T-helper 1 cell treated with Interleukin-12 subunit alpha and Interleukin-12 subunit beta and Interleukin-4 antibody, amounts not matched to agents 30 ng/mL and 1 ng/mL, for 36 hours (primary cell): ENCODE measurements at regions not wholly inside any gene's neighbourhood (a gene's known extent, or its start where the extent isn't known, plus 50 kb on each side); places are given as distances from the start of the nearest gene placed in this dataset.

Experiments
- intact Hi-C: fragments of 100-400 bp; cut with micrococcal nuclease; formaldehyde crosslinking; loops from one replicate; pipeline ENCODE4 v1.15.1; 2024

DNA sequence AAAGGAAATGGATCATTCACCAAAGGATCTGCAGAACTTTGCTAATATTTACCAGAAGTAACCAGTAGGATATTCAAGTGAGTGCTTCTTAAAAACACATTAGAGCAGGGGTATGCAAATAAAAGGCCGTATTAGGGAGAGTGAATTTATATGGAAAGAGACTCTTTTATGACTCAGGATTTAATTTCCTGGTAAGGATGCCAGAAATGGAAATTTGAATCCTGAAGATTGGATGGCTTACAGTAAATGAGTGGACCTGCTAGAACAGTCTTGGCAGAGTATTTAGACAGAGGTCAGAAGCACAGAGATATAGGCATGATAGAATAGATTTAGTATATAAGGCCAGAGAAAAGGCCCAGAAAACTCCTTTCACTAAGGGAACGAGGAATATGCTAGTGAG lies 201.6 kb downstream of the SLITRK5 start:
- intact Hi-C loops = no loop called here

DNA sequence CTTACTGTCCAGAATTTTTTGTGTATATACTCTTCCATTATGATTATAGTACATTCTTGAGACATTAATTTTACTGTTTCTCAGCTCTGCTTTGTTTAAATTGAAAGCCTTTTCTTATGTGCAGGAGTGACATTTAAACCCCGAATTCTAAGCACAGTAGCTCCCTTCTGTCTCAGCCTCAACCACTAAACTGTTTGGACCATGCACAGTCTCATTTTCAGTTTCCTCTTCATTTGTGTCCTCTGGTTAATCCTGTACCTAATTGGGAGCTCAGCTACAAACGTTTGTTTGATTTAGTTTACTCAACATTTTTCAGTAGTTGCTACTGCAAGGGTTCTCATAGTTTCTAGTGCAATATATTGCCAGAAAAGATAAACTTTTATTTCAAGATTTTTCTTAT lies 206.3 kb downstream of the SLITRK5 start:
- intact Hi-C loops = no loop called here

DNA sequence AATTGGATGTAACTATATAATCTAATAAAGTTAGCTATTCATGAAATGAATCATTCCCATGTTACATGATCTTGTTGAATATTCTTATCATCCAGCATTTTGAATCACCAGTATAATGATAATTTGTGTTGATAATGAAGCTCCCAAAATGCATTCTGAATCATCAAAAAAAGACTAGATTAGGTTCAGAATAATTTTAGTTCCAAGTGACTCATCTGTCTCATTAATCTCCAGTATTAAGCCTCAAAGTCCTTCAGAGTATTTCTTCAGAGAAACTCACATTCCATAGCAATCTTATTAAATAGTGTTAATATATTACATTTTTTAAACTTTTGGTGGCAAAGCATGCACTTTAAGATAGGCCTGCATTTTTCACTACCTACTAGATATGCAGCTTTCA lies 207.5 kb downstream of the SLITRK5 start:
- intact Hi-C loops = no loop called here

DNA sequence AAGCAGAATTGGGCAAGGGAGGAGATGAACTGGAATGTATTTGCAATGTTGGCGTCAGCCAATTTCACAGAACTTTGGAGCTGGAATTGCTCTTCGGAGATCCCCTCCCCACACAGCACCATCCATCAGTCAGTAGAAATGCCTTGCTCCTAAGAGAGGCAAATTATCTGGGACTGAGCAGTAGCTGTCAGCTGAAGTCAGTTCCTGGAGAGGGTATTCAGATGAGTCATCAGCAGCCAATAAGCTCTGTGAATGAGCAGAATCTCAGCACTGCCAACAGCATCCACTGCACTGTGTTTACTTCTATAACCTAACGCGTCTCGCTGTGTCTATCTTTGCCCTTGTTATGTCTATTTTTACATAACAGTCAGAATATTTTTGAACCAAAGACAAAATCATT lies 213.7 kb downstream of the SLITRK5 start:
- intact Hi-C loops = no loop called here

DNA sequence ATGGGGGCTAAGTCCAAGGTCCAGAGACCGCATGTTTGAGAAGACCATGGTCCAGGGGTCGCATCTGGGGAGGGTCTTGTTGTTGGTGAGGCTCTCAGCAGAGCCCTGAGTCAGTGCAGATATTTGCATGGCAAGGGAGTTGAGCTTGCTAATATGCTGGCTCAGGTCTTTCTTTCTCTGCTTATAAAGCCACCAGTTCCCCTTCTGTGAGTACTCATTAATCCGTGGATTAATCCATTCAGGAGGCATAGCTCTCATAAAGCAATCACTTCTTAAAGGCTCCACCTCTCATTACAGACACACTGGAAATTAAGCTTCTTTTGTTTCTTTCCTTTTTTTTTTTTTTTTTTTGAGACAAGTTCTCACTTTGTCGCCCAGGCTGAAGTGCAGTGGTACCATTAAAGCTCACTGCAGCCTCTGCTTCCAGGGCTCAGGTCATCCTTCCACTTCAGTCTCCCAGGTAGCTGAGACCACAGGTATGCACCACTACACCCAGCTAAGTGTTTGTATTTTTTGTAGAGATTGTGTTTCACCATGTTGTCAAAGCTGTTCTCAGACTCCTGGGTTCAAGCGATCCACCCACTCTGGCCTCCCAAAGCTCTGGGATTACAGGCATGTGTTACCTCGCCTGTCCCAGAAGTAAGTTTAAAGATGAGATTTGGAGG lies 216.4 kb downstream of the SLITRK5 start:
- intact Hi-C loops = no loop called here

DNA sequence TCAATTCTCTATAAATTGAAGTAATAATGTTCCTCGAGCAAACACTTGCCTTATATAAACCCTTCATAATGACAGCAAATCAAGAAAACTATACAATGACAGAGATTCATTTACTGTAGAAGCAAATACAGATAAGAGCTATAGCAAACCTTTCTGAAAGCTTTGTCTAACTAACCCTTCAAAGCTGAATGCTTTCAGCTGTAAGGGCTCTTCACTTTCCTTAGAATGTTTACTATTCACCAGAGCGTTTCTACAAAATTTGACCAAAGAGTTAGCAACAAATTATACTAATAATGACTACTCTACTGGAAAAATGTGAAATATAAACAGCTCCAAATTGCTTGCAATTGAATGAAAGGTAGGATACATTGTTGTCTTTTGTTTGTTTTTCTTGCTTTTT lies 218.1 kb downstream of the SLITRK5 start:
- intact Hi-C loops = no loop called here

DNA sequence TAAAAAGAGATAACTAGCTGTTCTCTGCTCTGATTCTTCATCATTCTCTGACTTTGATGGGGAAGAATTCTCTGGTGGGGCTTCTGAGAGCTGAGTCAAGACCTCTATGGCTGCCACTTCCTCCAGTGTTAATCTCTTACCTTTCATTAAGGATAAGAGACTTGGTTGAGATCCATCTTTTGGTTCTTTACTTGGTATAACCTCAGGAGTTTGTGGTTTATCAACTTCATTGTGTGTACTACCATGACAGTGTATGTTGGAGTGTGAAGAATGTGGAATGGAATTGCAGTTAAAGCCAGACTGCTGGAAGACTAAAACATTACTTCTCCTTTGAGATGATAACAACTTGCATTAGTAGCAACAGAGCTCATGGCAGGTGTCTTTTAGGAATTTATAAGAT lies 222.0 kb downstream of the SLITRK5 start:
- intact Hi-C loops = no loop called here

DNA sequence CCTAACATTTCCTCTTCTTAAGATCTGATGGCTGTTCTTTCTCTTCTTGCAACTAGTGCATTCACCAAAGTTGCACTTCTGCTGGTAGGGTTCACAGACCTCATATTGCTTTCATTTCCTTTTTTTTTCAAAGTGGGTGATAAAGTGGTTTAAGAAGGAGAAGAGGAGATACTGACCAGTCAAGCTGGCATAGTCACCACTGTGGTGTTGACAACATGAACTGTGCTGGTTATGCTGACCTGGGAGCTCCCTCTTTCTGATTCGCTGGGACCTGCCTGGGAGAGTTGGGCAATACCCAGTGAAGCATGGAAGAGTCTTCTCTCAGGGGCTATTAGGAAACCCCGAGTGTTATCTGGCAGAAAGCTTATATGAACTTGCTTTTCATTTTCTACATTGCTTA lies 222.9 kb downstream of the SLITRK5 start:
- intact Hi-C loops = no loop called here

DNA sequence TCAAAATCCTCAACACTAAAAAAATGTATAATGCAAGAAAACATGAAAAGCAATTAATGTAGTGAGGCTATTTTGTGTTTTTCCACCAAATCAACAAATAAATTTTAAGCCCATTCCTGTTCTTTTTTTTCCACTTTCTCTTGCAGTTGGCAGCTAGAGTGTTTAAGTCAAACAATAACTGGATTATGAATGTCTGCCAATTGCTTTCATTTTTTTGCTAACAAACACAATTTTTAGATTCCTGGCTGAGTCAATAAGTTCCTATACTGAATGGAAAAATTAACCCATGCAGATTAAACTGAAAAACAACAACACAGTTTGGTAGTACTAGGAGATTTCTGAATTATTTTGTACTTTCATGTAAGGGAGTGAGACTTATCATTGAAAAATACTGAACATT lies 232.4 kb downstream of the SLITRK5 start:
- intact Hi-C loops = no loop called here

DNA sequence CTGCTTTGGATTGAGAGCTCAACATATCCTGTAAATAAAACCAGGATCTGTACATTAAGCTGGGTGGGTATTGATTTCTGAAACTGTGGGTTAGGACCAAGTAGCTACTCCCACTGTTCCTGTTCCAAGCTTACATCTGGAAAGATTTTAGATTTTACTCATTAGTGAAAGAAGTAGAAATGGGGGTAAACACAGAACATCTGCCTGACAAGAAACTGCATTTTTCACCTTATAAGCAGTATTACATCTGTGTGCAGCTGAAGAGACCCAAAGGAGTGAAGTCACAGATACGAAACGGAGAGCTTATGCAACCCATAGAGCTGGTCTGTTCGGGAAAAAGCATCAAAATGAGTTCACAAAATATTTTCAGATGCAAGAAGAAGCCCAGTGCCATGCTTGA lies 235.2 kb downstream of the SLITRK5 start:
- intact Hi-C loops = no loop called here

DNA sequence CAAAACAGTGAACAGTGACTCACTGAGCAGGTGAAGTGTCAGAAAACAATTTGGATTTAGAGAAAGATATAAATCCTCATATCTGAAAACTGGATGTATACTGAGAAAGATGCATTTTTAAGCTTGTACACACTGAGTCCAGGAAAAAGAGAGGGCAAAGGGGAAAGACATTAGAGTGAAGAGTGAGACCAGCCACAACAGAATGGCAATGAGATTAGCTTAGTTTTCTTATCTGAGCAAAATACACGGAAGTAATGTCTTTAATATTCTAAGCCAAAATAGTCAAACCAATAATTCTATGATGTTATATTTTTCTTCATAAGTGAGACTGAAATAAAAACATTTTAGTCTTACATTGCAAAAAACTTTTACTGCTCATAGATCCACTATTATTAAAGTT lies 236.0 kb downstream of the SLITRK5 start:
- intact Hi-C loops = no loop called here

DNA sequence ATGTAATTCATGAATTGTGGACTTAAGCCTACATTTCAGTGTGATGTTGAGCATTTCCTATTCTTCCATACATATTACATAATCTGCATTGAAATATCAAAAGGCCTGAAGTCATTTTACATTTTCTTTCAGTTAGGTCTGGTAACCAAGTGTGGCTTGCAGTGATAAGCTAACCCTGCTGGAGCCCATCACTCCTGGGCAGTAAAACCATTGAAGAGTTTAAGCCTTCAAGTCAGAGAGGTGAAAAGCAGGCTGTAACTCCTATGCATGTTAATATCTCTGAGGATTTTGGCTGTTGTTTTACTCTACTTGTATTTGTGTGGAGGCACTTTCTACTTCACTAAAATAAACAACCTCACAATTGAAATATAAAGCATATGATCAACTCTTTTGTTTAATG lies 248.8 kb downstream of the SLITRK5 start:
- intact Hi-C loops = no loop called here

DNA sequence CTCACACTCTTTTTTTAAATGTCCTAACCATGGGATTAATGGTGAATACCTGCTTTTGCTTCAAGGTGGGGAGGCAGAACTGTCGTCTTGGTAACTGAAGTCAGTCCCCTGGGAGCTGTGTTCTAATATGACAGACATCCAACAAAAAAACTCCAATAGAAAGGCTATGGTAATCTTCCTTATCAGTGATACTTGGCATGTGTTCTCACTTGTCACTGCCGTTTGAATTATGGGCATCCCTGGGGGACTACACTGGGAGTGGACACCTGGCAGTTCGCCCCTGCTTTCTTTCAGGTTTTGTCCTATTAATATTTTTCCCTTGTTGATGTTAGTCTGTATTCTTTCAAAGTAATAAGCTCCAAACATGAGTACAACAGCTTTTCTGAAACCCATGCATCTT lies 252.6 kb downstream of the SLITRK5 start:
- intact Hi-C loops = no loop called here

DNA sequence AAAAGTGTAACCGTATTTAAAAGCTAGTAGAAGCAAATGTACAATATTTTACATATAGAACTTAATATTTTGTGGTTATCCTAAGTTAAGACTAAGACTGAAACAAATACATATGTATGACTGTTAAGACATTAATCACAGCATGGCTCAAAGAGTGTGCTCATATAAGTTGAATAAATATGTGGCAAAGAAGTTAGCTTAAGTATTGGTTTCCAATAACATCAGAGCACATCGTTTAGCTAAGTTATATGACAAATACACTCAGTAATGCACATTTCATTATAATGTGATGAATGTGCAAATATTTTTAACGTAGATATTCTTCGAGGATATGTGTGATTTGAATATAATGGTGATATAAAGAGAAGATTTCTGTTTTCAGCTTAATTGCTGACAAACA lies 253.8 kb downstream of the SLITRK5 start:
- intact Hi-C loops = no loop called here

DNA sequence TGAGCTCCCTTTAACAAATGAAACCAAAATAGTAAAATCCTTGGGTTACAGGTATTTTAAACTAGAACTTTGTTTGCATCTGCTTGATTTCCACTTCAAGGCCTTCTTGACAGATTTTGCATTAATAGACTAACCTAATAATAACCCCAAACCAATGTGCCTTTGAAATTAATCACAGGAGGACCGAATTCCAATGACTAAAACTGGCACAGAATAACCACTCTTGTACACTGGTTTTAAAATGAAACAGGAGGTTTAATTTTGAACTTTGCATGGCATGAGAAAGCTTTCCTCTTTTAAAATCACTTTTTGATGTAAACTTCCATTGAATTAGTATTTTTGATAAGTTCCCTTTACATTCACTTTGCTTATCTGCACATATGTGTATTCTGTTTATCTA lies 269.6 kb downstream of the SLITRK5 start:
- intact Hi-C loops = no loop called here

DNA sequence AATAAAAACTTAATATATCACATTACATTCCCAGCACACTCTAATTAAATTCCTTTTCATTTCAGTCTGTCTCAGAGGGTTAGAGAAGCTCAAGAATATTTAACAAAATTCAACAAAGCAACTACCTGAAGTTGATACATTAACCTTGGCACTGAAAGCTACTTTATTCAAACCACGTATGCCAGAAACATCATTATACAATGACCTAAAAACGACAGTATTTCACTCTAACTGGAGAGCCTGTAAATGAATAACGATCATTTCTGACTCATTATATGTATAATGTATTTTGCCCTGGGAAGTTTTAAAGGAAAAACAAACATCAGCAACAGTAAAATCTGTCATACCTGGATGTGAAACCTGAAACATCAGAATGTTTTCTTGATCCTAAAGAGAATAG lies 270.1 kb downstream of the SLITRK5 start:
- intact Hi-C loops = no loop called here

DNA sequence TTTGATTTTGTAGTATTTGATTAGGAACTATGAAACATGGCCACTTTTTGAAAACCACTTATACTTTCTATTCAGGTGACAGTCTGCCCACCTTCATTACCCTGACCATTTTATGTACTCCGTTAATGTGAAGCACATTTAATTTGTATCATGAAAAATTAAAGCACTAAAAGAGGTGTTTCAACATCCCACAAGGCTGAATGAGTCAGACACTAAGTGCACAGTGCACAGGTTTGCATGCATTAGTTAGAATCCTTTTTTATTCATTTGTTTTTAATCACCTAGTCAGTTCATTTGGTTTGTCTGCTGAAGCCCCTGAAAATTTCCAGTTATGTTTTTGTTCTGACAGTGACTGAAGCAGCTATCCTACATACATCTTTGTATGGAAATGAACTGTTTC lies 271.0 kb downstream of the SLITRK5 start:
- intact Hi-C loops = no loop called here

DNA sequence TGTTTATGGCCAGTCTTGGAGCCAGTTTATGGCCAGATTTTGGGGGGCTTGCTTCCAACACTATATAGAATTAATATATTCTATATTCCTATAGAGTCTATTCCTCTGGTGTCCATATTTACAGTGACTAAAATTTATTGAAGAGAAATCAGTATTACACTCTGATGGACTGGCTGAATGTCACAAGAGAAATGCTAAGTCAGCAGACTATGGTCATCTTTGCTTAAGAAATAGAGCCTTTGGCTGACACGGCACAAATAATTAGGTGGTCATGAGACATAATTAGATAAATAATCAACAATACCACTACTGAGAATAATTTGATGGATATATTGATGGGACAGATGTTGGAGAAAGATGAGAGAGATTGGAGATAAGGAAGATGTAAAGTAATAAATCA lies 272.9 kb downstream of the SLITRK5 start:
- intact Hi-C loops = no loop called here

DNA sequence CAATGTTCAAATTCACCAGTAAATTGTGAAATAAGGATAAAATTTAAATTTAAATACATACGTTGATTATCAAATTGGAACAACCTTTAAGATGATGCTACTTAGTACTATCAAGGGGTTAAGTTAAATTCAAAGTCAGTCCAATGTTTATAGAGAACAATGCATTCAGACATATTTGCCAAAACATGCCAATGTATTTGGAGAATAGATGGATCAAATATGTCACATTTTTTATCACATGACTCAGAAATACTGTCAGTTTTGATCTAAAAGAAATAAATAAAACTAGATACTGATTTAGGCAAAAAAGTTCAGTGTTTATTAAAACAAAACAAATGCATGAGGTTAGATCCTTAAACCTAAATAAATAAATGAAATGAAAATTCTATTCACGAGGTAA lies 281.2 kb downstream of the SLITRK5 start:
- intact Hi-C loops = no loop called here

DNA sequence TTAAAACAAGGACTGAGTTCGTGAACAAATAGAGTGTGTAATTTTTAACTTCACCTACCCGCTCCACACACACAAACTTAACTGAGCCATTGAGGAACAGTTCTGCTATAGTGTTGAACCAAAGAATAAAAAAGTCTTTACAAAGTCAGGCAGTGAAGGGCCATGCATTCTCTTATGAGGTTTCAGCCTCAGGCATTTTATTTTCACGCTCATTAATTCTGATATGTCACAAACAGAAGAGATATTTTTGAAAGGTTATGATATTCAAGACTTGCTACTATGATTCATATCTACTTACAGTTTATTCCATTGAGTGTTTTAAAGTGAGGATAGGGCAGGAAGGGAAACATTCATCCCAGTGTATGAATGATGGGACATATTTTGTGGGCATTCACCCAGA lies 282.2 kb downstream of the SLITRK5 start:
- intact Hi-C loops = no loop called here

DNA sequence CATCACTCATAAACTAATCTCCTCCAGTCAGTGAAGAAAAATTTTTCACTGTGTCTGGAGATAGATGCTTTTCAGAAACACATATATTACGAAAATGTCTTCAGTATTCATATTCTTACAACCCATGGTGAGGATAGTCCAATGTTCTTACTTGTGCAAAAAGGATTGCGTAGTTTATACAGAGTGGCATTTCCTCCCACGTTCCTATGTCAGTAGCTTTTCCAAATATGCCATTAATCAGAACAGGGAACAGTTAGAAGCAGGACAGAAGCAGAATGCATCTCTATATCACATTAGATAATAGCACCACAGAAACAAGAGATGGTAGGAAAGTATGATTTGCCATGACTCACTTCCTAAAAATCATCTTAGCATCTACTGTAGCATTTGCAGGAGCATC lies 282.9 kb downstream of the SLITRK5 start:
- intact Hi-C loops = no loop called here

DNA sequence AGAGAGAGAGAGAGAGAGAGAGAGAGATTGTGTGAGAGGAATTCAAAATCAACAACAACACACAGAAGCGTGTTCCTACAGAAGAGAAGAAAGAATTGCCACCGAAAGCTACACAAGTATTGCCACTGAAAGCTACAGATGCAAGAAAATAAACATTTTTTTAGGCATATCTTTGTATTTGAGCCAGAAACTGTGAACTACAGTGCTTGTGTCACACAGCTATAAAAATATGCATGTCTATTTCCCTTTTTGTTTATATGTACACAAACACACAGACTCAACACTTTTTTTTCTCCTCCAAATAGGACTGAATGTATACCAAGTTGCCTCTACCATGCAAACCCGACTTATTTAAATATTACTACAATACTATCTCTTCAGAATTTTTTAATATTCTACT lies 290.4 kb downstream of the SLITRK5 start:
- intact Hi-C loops = no loop called here

DNA sequence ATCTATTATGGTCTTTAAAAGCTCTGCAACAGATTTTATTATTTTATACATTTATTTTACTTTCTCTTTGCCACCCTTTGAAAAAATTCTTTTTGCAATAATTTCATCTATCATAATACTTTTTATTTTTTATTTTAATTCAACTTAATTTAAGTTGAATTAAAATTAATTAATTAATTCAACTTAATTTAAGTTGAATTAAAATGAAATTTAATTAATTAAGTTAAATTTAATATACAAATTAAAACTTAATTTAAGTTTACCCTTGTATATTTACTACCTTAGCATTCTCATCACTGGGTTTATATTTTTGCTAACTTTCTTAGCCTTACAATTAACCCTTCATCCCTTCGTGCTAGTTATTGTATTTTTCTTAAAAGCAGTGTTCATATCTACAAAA lies 301.4 kb downstream of the SLITRK5 start:
- intact Hi-C loops = no loop called here

DNA sequence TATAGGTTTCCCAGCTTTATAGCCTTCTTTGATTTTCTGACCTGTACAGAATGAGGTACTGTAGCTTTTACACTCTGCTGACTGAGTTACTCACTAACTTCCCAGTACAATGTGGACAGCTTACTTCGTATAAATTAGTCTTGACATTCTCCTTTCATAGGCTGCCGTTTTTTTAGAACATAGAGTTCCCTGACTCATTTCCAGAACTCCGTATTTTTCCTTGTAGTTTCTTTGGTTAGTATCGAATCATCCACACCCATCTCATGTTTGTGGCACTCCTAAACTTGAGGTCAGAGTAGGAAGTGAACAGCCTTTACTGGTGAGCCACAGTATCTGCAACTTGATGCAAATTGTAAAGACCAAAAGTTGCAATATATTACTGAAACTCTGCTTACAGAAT lies 303.9 kb downstream of the SLITRK5 start:
- intact Hi-C loops = no loop called here
